Adrenal gland (tissue), 9 donors: ENCODE measurements at regions not wholly inside any gene's neighbourhood (a gene's known extent, or its start where the extent isn't known, plus 50 kb on each side); places are given as distances from the start of the nearest gene placed in this dataset.

ENCODE experiments used
- DNase-seq, 7 donors: peaks; one replicate each; pipeline ENCODE4 v3.0.0-alpha.2; 2019 to 2020
- H3K27ac ChIP-seq, 5 donors: fragments of 200-600 bp; sonication (generic) in 4 of 5; 1 replicate in 3 of 5; 2 replicates in 2 of 5; pipeline versions ENCODE4 v1.5.1 to v1.8.0; 2016 to 2020; ENCODE audit warnings: mild to moderate bottlenecking in 1 of 5
- H3K27me3 ChIP-seq: fragments of 200-600 bp; 2 replicates; pipeline ENCODE4 v1.8.0; 2021
- H3K36me3 ChIP-seq, 2 donors: fragments of 200-600 bp; replicated peaks in 1 of 2; 1 replicate in 1 of 2; 2 replicates in 1 of 2; pipeline versions ENCODE4 v1.5.1 to v1.8.0; 2018 to 2022
- H3K4me1 ChIP-seq, 2 donors: fragments of 200-600 bp; replicated peaks in 1 of 2; 1 replicate in 1 of 2; 2 replicates in 1 of 2; pipeline versions ENCODE4 v1.5.1 to v1.8.0; 2018 to 2021
- H3K4me3 ChIP-seq, 4 donors: fragments of 200-600 bp; sonication (generic) in 3 of 4; one replicate each; pipeline ENCODE4 v1.5.1; 2016 to 2018
- H3K9me3 ChIP-seq, 3 donors: fragments of 200-600 bp; sonication (generic) in 1 of 3; replicated peaks in 1 of 3; 1 replicate in 2 of 3; 2 replicates in 1 of 3; pipeline versions ENCODE4 v1.5.1 to v1.8.0; 2016 to 2021
- CTCF ChIP-seq, 6 experiments: fragments of 450-650 bp in 4 of 6; fragments of 200-600 bp in 2 of 6; sonication (generic) in 1 of 6; IDR thresholded peaks; 1 replicate in 5 of 6; 2 replicates in 1 of 6; pipeline versions ENCODE4 v1.5.1 to v1.8.0; 2016 to 2021; ENCODE audit warnings: antibody characterized with exemption in 6 of 6, mild to moderate bottlenecking in 2 of 6, moderate library complexity in 1 of 6
- POLR2A ChIP-seq, 2 donors: fragments of 450-650 bp; IDR thresholded peaks; one replicate each; pipeline ENCODE4 v1.6.1; 2017; ENCODE audit warnings: antibody characterized with exemption in 2 of 2, mild to moderate bottlenecking in 2 of 2, moderate library complexity in 1 of 2
- WGBS, 4 donors: extraction: QIAGEN DNeasy Blood & Tissue Kit in 2 of 4; methylation state at CpG; one replicate each; pipeline versions ENCODE4 v1.1.5 to v1.1.7; 2013 to 2017; 5-methylcytosine and 5-hydroxymethylcytosine counted together
- intact Hi-C, 2 donors: fragments of 100-400 bp; cut with DNase I; formaldehyde crosslinking; loops; one replicate each; pipeline versions ENCODE4 v1.14.1 to v1.15.0; 2022 to 2023
- donor health status: healthy with polysubstance abuse.
- donor health status: Bipolar disorder and iron deficiency.
- donor health status: DM: yes; HTN: yes; CAD: no.
- donor health status: DM: no; HTN: no; CAD: no.
- donor health status: DM: no; HTN: no; CAD: no.

GRCh38 chr2:48043131-48043700 lies 136.9 kb upstream of the FBXO11 start:
- Histone ChIP-seq H3K9me3 (no peaks in the 10 kb centered on the region), H3K4me3 (no peak overlapping the region), H3K27me3 (no peaks in the 10 kb centered on the region), H3K27ac (no peak overlapping the region), H3K4me1 (no peaks in the 10 kb centered on the region), H3K36me3 (no peaks in the 10 kb centered on the region)
- WGBS, 4 donors: 78 to 84% (median 82%) methylated on average over 4 of the region's 4 CpGs
- intact Hi-C loops: no loop called here
- peak in 1 of 7 donors; percentile 13 for DNase-seq
- TF ChIP-seq POLR2A (IDR thresholded peaks at IDR 0.05) (no peak), CTCF (IDR thresholded peaks at IDR 0.05) (no peak)

- WGBS, 4 donors: 72 to 81% (median 75%) methylated on average over 3 of the region's 3 CpGs
- H3K36me3 ChIP-seq: no peaks in the 10 kb centered on the region
- H3K4me3 ChIP-seq: no peak overlapping the region
- no peak overlapping the region for H3K27ac ChIP-seq
- TF ChIP-seq CTCF (IDR thresholded peaks at IDR 0.05) (no peak), POLR2A (IDR thresholded peaks at IDR 0.05) (no peak)
- intact Hi-C loops: no loop called here
- no peaks in the 10 kb centered on the region for H3K4me1 ChIP-seq
- no peak for DNase-seq
- no peaks in the 10 kb centered on the region for H3K9me3 ChIP-seq
- no peaks in the 10 kb centered on the region for H3K27me3 ChIP-seq
Measured at GRCh38 chr2:48043746-48044145, 137.4 kb upstream of the FBXO11 start.

- Histone ChIP-seq H3K27me3 (no peaks in the 10 kb centered on the region), H3K36me3 (no peaks in the 10 kb centered on the region), H3K9me3 (no peaks in the 10 kb centered on the region), H3K4me1 (no peaks in the 10 kb centered on the region), H3K27ac (no peak overlapping the region), H3K4me3 (no peak overlapping the region)
- no peak for DNase-seq
- TF ChIP-seq POLR2A (IDR thresholded peaks at IDR 0.05): no peak
- TF ChIP-seq CTCF (IDR thresholded peaks at IDR 0.05): no peak
- intact Hi-C loops: no loop called here
- WGBS, 4 donors: 65 to 92% (median 79%) methylated on average over 1 of the region's 1 CpG
Measured at GRCh38 chr2:48045613-48046012, 139.3 kb upstream of the FBXO11 start.

- intact Hi-C loops: no loop called here
- Histone ChIP-seq H3K27ac (no peak overlapping the region), H3K4me3 (no peak overlapping the region), H3K27me3 (no peaks in the 10 kb centered on the region), H3K9me3 (no peaks in the 10 kb centered on the region), H3K36me3 (no peaks in the 10 kb centered on the region), H3K4me1 (no peaks in the 10 kb centered on the region)
- no peak for DNase-seq
- TF ChIP-seq POLR2A (IDR thresholded peaks at IDR 0.05) (no peak), CTCF (IDR thresholded peaks at IDR 0.05) (no peak)
- WGBS, 4 donors: 79 to 98% (median 87%) methylated on average over 3 of the region's 3 CpGs
Measured at GRCh38 chr2:48048476-48049171, 142.3 kb upstream of the FBXO11 start.
